ENCODE measurements at regions not wholly inside any gene's neighbourhood (a gene's known extent, or its start where the extent isn't known, plus 50 kb on each side); places are given as distances from the start of the nearest gene placed in this dataset.

DNA sequence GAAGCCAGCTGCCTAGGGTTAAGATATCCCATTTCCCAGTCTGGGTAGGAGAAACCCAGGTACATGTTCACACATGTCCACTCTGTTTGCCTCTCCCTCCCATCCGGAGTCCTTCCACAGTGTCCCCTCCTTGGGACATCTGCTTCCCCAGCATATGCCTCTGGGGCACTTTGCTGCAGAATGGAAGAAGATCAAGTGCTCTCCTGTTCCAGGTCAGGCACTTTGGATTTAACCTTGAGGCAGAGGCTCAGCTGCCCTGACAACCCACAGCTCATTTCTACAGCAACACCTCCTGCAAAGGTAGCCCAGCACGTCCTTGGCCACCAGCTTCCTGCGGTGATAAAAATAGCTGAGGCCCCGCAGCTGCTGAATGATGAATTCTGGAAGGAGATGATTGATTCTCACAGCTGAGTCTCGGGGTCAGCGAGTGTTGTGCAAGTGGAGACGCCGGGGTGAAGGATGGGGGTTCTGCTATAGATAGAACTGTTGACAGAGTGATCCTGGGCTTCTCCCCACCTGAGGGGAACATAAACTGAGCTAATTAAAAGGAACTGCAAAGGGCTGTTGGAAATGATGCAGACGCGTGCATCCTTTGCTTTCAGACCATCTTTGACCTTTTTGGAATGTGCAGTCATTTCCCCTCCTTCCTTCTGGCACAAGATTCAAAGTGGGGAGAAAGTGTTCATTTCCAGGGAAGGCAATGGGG is 145.0 kb downstream of the SLC38A6 start:
- no peak for DNase-seq (ENCODE audit: low spot score)
- TF ChIP-seq, protein P1, sequence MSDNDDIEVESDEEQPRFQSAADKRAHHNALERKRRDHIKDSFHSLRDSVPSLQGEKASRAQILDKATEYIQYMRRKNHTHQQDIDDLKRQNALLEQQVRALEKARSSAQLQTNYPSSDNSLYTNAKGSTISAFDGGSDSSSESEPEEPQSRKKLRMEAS (IDR thresholded peaks at IDR 0.05): no peak
- TF ChIP-seq, protein P2, sequence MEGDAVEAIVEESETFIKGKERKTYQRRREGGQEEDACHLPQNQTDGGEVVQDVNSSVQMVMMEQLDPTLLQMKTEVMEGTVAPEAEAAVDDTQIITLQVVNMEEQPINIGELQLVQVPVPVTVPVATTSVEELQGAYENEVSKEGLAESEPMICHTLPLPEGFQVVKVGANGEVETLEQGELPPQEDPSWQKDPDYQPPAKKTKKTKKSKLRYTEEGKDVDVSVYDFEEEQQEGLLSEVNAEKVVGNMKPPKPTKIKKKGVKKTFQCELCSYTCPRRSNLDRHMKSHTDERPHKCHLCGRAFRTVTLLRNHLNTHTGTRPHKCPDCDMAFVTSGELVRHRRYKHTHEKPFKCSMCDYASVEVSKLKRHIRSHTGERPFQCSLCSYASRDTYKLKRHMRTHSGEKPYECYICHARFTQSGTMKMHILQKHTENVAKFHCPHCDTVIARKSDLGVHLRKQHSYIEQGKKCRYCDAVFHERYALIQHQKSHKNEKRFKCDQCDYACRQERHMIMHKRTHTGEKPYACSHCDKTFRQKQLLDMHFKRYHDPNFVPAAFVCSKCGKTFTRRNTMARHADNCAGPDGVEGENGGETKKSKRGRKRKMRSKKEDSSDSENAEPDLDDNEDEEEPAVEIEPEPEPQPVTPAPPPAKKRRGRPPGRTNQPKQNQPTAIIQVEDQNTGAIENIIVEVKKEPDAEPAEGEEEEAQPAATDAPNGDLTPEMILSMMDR (IDR thresholded peaks at IDR 0.05; ENCODE audit: low read depth, low read length, missing input control): no peak
- TF ChIP-seq EGR1 (IDR thresholded peaks at IDR 0.05; ENCODE audit: low read depth in 2 of 2): no peak
- TF ChIP-seq, protein P3, sequence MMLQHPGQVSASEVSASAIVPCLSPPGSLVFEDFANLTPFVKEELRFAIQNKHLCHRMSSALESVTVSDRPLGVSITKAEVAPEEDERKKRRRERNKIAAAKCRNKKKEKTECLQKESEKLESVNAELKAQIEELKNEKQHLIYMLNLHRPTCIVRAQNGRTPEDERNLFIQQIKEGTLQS (IDR thresholded peaks at IDR 0.05): no peak
- TF ChIP-seq NR2F2 (IDR thresholded peaks at IDR 0.05): no peak
- TF ChIP-seq TAF1 (conservative IDR thresholded peaks at IDR 0.05): no peak
- TF ChIP-seq YY1 (IDR thresholded peaks at IDR 0.05): no peak
- no peak for TF ChIP-seq FOXA2 (IDR thresholded peaks at IDR 0.05)
- TF ChIP-seq SP1 (IDR thresholded peaks at IDR 0.05): no peak
- no peak for TF ChIP-seq FOXA1 (IDR thresholded peaks at IDR 0.05)
- no peak for TF ChIP-seq GABPA (IDR thresholded peaks at IDR 0.05 in 1 of 2, conservative IDR thresholded peaks at IDR 0.05 in 1 of 2)
- H3K4me1 ChIP-seq (ENCODE audit: control insufficient read depth in 4 of 4, insufficient read depth in 4 of 4, low read length in 3 of 4): no peaks in the 10 kb centered on the region
- no peaks in the 10 kb centered on the region for H3K9me3 ChIP-seq (ENCODE audit: control insufficient read depth in 4 of 4, low read length in 3 of 4)
- no peaks in the 10 kb centered on the region for H3K27me3 ChIP-seq (ENCODE audit: control insufficient read depth in 4 of 4, insufficient read depth in 4 of 4, low read length in 3 of 4)
- H3K36me3 ChIP-seq (ENCODE audit: control insufficient read depth in 4 of 4, insufficient read depth in 3 of 4, low read depth in 1 of 4, low read length in 3 of 4): no peaks in the 10 kb centered on the region
- no peak overlapping the region for H3K9ac ChIP-seq (ENCODE audit: low read depth in 1 of 2, low read length in 2 of 2)
- WGBS: 49% methylated on average over 10 of the region's 10 CpGs
- no peak overlapping the region for H3K27ac ChIP-seq (ENCODE audit: low read depth in 1 of 2, low read length in 2 of 2)
- no peak overlapping the region for H3K4me3 ChIP-seq (ENCODE audit: low read depth in 1 of 3, low read length in 3 of 3)

DNA sequence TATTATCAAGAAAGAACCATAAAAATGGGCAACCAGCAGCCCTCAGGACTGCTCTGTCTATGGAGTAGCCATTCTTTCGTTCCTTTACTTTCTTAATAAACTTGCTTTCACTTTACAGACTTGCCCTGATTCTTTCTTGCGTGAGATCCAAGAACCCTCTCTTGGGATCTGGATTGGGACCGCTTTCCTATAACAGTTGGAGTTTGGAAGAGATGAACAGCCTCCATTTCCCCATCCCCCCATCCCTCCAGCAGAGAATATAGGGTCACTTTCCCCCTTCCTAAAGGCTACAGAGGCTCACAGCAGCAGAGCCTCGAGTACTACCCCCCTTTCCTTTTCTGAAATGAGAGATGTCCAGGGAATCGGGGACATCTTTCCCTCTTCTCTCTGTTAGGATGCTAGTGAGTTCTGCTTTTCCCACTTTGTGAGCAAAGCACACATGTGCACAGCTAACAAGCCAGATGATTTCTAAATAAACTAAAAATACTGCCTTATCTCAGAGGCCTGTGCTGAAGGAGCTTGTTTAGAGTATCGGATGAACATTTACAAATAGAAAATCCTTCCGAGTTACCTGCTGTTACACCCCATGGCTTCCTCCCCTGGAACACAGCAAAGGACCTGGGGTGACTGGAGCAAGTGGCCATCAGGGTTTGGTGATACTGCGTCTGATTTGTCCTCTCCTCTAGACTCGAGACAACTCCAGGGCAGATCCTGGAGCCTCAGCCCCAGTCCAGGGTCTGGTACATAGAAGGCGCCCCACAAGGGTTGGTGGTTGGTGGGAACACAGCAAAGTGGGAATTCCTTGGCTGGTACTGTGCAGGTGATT is 144.2 kb downstream of the SLC38A6 start:
- Histone ChIP-seq H3K9me3 (ENCODE audit: control insufficient read depth in 4 of 4, low read length in 3 of 4) (no peaks in the 10 kb centered on the region), H3K4me3 (ENCODE audit: low read depth in 1 of 3, low read length in 3 of 3) (no peak overlapping the region), H3K27ac (ENCODE audit: low read depth in 1 of 2, low read length in 2 of 2) (no peak overlapping the region), H3K9ac (ENCODE audit: low read depth in 1 of 2, low read length in 2 of 2) (no peak overlapping the region), H3K36me3 (ENCODE audit: control insufficient read depth in 4 of 4, insufficient read depth in 3 of 4, low read depth in 1 of 4, low read length in 3 of 4) (no peaks in the 10 kb centered on the region), H3K27me3 (ENCODE audit: control insufficient read depth in 4 of 4, insufficient read depth in 4 of 4, low read length in 3 of 4) (no peaks in the 10 kb centered on the region), H3K4me1 (ENCODE audit: control insufficient read depth in 4 of 4, insufficient read depth in 4 of 4, low read length in 3 of 4) (peaks cover 0 to 5% (median 1%) of the 10 kb centered on the region in 4 donors)
- 82% methylated on average over 10 of the region's 10 CpGs for WGBS
- TF ChIP-seq JUND (IDR thresholded peaks at IDR 0.05) (no peak), NR2F2 (IDR thresholded peaks at IDR 0.05) (no peak), GABPA (IDR thresholded peaks at IDR 0.05 in 1 of 2, conservative IDR thresholded peaks at IDR 0.05 in 1 of 2) (no peak), HNF4A (conservative IDR thresholded peaks at IDR 0.05) (no peak), FOXA2 (IDR thresholded peaks at IDR 0.05) (no peak), SP1 (IDR thresholded peaks at IDR 0.05) (no peak)
- TF ChIP-seq, protein P2 (IDR thresholded peaks at IDR 0.05; ENCODE audit: low read depth, low read length, missing input control): no peak
- TF ChIP-seq, protein P1 (IDR thresholded peaks at IDR 0.05): no peak
- TF ChIP-seq, protein P4, sequence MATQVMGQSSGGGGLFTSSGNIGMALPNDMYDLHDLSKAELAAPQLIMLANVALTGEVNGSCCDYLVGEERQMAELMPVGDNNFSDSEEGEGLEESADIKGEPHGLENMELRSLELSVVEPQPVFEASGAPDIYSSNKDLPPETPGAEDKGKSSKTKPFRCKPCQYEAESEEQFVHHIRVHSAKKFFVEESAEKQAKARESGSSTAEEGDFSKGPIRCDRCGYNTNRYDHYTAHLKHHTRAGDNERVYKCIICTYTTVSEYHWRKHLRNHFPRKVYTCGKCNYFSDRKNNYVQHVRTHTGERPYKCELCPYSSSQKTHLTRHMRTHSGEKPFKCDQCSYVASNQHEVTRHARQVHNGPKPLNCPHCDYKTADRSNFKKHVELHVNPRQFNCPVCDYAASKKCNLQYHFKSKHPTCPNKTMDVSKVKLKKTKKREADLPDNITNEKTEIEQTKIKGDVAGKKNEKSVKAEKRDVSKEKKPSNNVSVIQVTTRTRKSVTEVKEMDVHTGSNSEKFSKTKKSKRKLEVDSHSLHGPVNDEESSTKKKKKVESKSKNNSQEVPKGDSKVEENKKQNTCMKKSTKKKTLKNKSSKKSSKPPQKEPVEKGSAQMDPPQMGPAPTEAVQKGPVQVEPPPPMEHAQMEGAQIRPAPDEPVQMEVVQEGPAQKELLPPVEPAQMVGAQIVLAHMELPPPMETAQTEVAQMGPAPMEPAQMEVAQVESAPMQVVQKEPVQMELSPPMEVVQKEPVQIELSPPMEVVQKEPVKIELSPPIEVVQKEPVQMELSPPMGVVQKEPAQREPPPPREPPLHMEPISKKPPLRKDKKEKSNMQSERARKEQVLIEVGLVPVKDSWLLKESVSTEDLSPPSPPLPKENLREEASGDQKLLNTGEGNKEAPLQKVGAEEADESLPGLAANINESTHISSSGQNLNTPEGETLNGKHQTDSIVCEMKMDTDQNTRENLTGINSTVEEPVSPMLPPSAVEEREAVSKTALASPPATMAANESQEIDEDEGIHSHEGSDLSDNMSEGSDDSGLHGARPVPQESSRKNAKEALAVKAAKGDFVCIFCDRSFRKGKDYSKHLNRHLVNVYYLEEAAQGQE (IDR thresholded peaks at IDR 0.05): no peak
- TF ChIP-seq, protein P3 (IDR thresholded peaks at IDR 0.05): no peak
- DNase-seq (ENCODE audit: low spot score): no peak

Data from liver (tissue), 8 donors.